GM21528 (cell line): ENCODE measurements at regions not wholly inside any gene's neighbourhood (a gene's known extent, or its start where the extent isn't known, plus 50 kb on each side); places are given as distances from the start of the nearest gene placed in this dataset.
"Not testable (repeated sequence)": the region's sequence is repeated elsewhere in the genome, so short reads cannot be mapped to it uniquely, and the experiment has no call there.

Source experiments
- ATAC-seq: cut with Tn5 transposase; IDR thresholded peaks from one replicate; pipeline ENCODE4 v1.9.1; 2021; ENCODE audit warnings: mild to moderate bottlenecking, moderate library complexity; ENCODE audit not compliant: unreplicated experiment, low FRiP score

GRCh38 chr1:73327180-73327793 is 870.7 kb downstream of the LRRIQ3 start:
- ATAC-seq, result no peak

GRCh38 chr1:73326663-73327062 is 871.3 kb downstream of the LRRIQ3 start:
- no peak for ATAC-seq

DNA sequence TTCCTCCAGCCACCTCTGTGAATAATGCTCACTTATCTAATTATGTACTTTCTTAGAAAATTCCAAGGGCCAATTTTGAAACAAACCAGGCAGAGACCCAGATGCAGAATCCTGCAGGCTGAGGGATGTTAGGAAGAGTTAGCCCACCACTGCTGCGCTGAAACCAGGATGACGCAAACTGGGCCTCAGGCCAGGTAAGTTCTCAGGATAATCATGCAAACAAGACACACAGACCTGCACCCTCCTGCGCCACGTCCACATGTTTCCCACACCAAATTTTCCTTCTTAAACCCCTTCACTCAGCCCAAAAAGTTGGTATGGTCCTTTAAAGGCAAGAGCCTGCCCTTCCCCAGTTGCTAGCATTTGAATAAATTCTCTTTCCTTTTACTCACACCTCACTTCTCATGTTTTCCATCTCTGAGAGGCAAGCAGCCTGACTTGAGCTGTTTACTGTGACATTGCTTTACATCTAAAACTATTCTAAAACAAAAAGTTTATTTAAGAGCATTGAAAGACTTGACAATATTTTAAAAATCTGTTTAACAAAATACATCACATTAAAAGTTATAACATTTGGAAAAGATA is 887.1 kb downstream of the LRRIQ3 start:
- no peak for ATAC-seq

DNA sequence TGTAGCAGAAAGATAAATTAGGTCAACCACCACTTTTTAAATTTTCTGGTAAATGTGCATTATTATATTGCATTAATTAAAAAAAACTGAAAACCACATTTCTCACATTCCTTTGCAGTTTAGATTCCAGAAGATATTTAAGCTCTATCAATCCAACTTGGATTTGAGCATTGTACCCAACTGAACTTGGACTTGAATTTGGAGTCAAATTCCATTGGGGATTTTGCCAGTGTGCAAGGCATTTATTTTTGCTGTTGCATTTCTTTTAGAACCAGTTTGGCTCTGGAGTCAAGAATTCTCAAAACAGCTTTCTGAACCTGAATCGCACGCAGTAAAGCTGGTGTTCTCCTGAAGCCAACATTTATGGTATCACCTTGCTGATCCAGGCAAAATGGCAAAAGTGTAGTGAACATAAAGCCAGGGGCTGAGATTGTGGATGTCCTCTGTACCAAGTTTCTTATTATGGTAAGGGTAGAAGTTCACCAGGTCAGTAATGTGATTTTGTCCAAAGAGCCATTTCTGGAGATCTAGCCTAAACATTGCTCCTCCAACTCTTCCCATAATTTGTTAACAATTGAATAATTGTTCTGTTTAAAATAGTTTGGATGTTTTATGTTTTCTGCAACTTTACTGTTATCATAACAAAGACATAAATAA is 890.9 kb downstream of the LRRIQ3 start:
- ATAC-seq, result no peak

- ATAC-seq, result no peak
These were observed 924.1 kb downstream of the LRRIQ3 start for GRCh38 chr1:73273886-73274285.

DNA sequence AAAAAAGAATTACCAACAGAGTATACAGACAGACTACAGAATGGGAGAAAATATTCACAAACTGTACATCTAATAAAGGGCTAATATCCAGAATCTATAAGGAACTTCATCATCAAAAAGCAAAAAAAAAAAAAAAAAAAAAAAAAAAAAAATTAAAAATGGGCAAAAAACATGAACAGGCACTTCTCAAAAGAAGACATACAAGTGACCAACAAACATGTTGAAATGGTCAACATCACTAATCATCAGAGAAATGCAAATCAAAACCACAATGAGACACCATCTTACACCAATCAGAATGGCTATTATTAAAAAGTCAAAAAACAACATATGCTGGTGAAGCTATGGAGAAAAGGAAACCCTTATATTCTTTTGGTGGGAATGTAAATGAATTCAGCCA is 952.8 kb downstream of the LRRIQ3 start:
- ATAC-seq, result not testable (repeated sequence)

- ATAC-seq, result no peak
These were observed 936.7 kb upstream of the NEGR1 start for GRCh38 chr1:73218995-73219546.

DNA sequence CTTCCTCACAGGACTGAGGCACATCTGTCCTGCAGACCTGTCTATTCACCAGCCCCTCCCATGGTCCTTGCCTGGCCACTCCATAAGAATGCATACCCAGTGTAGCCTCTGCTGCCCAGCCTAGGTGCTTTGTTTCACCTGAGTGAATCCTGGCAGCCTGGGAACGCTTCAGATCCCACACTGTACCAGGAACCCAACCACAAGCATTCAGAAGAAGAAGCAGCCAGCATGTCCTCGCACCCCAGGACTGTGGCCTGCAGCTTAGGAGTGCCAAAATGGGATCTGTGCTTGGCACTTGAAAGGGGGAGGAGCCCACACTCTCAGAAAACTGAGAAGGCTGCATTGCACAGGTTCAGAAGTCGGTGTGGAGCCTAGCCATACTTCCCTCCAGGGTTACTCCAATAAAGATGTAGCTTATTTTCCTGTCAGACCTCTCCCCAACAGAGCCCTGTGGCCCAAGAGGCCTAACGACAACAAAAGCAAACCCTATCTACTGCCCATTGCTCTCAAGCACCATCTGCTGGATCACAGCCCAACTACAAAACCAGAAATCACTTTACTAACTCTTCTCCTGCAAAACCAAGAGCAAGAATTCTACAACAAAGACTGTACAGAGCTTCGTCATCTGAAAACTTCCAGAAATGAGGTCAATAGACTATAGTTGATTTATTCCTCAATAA is 923.1 kb upstream of the NEGR1 start:
- ATAC-seq, result no peak

GRCh38 chr1:73197972-73198371 is 915.6 kb upstream of the NEGR1 start:
- ATAC-seq, result no peak

DNA sequence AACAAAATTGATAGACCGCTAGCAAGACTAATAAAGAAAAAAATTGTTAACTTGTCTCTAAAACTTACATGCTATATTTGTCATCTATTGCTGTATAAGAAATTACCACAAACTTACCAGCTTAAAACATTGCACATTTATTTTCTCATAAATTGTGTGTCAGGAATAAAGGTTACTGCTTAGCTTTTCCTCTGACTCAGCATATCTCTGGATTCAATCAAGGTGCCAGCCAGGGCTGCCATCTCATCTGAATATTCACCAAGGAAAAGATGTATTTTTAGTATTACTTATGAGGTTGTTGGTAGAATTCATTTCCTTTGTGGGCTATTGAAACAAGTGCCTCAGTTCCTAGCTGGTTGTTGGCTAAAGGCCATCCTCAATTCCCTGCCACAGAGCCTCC is 912.6 kb upstream of the NEGR1 start:
- no peak for ATAC-seq

GRCh38 chr1:73183581-73183980 is 901.2 kb upstream of the NEGR1 start:
- ATAC-seq, result not testable (repeated sequence)

GRCh38 chr1:73181190-73181540 is 898.8 kb upstream of the NEGR1 start:
- no peak for ATAC-seq

DNA sequence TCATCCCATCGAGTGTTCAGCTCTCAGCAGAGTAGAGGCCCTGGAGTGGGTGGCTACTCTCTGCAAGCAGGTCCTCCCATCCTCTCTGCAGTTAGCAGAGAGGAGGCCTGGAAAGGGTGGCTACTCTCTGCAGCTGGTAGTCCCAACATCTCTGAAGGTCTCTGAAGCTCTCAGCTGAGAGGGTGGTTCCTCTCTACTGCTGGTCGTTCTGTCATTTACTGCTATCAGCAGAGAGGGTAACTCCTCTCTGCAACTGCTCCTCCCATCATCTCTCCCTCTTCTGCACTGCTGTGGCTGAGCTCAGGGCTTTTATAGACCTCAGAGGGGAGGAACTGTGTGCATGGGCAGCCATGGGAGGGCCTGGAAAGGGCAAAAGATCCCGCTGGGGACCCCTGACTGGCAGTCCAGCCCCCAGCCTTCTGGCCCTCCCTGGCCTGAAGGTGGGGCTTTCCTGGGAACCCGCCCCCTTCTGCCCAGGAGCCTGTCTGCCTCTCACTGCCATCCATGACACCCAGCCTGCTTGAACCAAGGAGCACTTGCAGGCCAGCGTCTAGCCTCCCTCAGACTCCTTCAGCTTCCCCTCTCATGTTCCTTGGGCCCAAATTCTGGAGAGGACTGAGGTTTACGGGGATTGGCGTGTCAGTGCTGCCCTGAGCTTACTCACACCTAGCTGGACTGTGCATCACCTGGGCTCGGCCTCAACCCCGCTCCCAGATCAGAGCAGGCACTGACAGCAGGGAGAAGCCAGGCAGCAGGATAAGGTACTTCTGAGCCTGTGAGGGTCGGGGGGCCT is 898.3 kb upstream of the NEGR1 start:
- no peak for ATAC-seq

GRCh38 chr1:73176902-73177301 is 894.6 kb upstream of the NEGR1 start:
- ATAC-seq, result no peak

DNA sequence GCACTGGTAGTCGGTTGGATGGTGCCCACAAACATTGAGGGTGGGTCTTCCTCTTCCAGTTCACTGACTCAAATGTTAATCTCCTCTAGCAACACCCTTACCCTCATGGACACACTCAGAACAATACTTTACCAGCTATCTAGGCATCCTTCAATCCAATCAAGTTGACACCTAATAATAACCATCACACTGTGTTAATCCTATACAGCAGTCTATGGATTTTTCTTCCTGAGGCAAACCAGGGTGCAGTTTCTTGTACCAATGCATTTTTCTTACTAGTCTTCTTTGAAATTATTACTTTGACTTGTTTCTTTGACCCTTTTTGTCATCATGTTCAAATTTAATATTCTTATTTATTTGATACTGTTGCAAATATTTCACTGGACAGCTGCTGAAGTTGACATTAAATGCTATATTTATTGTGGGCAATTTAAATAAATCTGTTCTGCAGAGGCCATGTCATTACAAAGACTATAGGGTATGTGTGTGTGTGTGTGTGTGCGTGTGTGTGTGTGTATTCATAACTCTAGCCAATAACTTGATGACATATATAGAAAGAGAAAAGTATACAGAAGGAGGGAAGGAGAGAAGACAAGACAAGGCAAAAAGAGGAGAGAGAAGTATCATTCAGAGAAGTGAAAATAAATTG is 884.8 kb upstream of the NEGR1 start:
- ATAC-seq, result no peak

DNA sequence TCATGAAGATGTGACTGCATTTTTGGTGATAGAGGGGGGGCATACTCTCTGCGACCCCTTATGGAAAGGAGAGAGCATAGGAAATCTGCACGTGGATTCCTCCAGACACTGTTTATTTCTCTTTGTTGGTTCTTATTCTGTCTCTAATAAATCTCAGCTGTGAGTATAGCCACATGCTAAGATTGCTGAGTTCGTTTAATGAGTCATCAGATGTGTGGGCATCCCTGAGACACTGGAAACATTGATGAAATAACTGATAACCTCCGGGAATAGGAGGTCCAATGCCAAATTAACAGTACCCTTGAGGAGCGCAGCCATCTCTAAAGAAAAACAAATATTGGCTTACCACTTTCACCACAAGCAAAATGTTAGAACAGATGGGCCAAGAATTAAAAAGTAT is 880.2 kb upstream of the NEGR1 start:
- ATAC-seq, result no peak

- ATAC-seq, result no peak
These were observed 879.1 kb upstream of the NEGR1 start for GRCh38 chr1:73161418-73161817.

GRCh38 chr1:73160759-73161158 is 878.4 kb upstream of the NEGR1 start:
- no peak for ATAC-seq

GRCh38 chr1:73144311-73144710 is 862.0 kb upstream of the NEGR1 start:
- no peak for ATAC-seq

DNA sequence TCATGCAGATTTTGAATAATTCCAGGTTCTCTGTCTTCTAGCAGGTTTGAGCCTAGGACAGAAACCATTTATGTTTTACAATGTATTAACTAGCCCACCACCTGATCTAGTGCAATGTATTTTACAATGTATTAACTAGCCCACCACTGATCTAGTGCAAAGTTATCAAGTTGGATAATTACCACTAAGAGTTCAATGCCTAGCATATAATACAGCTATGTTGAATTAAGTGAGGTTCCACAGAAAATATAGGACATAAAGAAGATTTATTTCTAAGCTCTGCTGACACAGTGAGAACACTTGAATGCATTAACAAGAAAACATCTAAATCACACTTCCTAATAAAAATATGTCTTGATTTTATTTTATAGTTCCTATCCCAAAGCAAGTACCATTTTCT is 854.6 kb upstream of the NEGR1 start:
- no peak for ATAC-seq
